ENCODE measurements at regions not wholly inside any gene's neighbourhood (a gene's known extent, or its start where the extent isn't known, plus 50 kb on each side); places are given as distances from the start of the nearest gene placed in this dataset.

- 86% methylated on average over 4 of the region's 25 CpGs for whole genome bisulfite sequencing (ENCODE audit: insufficient coverage)
- Histone ChIP-seq H3K27me3 (replicated peaks in 1 of 2; ENCODE audit: control insufficient read depth in 2 of 2, extremely low read depth in 1 of 2, insufficient read depth in 2 of 2, low read length in 1 of 2) (no peaks in the 10 kb centered on the region), H3K36me3 (ENCODE audit: control insufficient read depth in 2 of 2, extremely low read depth in 1 of 2, insufficient read depth in 1 of 2, low read length in 1 of 2) (no peaks in the 10 kb centered on the region), H3K27ac (ENCODE audit: low read length) (no peak overlapping the region), H3K9me3 (no peaks in the 10 kb centered on the region), H3K4me3 (ENCODE audit: control insufficient read depth in 1 of 2, extremely low read depth in 1 of 2, low read length in 1 of 2) (no peak overlapping the region), H3K4me1 (ENCODE audit: control insufficient read depth in 1 of 2, extremely low read depth in 1 of 2, insufficient read depth in 2 of 2, low read length in 2 of 2) (no peaks in the 10 kb centered on the region)
- Mint-ChIP-seq H3K4me1 (no peaks in the 10 kb centered on the region), H3K9me3 (peaks cover 4 to 7% (median 6%) of the 10 kb centered on the region in 3 donors), H3K27me3 (no peaks in the 10 kb centered on the region), H3K27ac (no peak overlapping the region), H3K36me3 (no peaks in the 10 kb centered on the region), H3K4me3 (no peak overlapping the region)
- ATAC-seq (replicated peaks in 1 of 4) (no peak), DNase-seq (no peak)
- POLR2A ChIA-PET: no interaction called here
- CTCF ChIA-PET: no interaction called here
Observed at GRCh38 chrX:97846718-97847237, 963.1 kb downstream of the RPA4 start.

- DNase-seq (no peak), ATAC-seq (replicated peaks in 1 of 4) (no peak)
- 92% methylated on average over 9 of the region's 25 CpGs for WGBS (ENCODE audit: insufficient coverage)
- no peaks in the 10 kb centered on the region for H3K36me3 Mint-ChIP-seq
- Histone ChIP-seq H3K9me3 (no peaks in the 10 kb centered on the region), H3K27me3 (replicated peaks in 1 of 2; ENCODE audit: control insufficient read depth in 2 of 2, extremely low read depth in 1 of 2, insufficient read depth in 2 of 2, low read length in 1 of 2) (no peaks in the 10 kb centered on the region), H3K36me3 (ENCODE audit: control insufficient read depth in 2 of 2, extremely low read depth in 1 of 2, insufficient read depth in 1 of 2, low read length in 1 of 2) (no peaks in the 10 kb centered on the region), H3K27ac (ENCODE audit: low read length) (no peak overlapping the region), H3K4me1 (ENCODE audit: control insufficient read depth in 1 of 2, extremely low read depth in 1 of 2, insufficient read depth in 2 of 2, low read length in 2 of 2) (no peaks in the 10 kb centered on the region), H3K4me3 (ENCODE audit: control insufficient read depth in 1 of 2, extremely low read depth in 1 of 2, low read length in 1 of 2) (no peak overlapping the region)
- ChIA-PET CTCF (no interaction called here), POLR2A (no interaction called here)
- H3K4me3 Mint-ChIP-seq: no peak overlapping the region
- H3K9me3 Mint-ChIP-seq: peaks cover 4 to 7% (median 6%) of the 10 kb centered on the region in 3 donors
- no peaks in the 10 kb centered on the region for H3K27me3 Mint-ChIP-seq
- H3K27ac Mint-ChIP-seq: no peak overlapping the region
- no peaks in the 10 kb centered on the region for H3K4me1 Mint-ChIP-seq
Observed at GRCh38 chrX:97847885-97848679, 964.4 kb downstream of the RPA4 start.

GRCh38 chrX:97849951-97850350 lies 966.2 kb downstream of the RPA4 start:
- no peaks in the 10 kb centered on the region for H3K36me3 Mint-ChIP-seq
- no peak overlapping the region for H3K4me3 Mint-ChIP-seq
- Histone ChIP-seq H3K27me3 (replicated peaks in 1 of 2; ENCODE audit: control insufficient read depth in 2 of 2, extremely low read depth in 1 of 2, insufficient read depth in 2 of 2, low read length in 1 of 2) (no peaks in the 10 kb centered on the region), H3K9me3 (no peaks in the 10 kb centered on the region), H3K27ac (ENCODE audit: low read length) (no peak overlapping the region), H3K4me3 (ENCODE audit: control insufficient read depth in 1 of 2, extremely low read depth in 1 of 2, low read length in 1 of 2) (no peak overlapping the region), H3K4me1 (ENCODE audit: control insufficient read depth in 1 of 2, extremely low read depth in 1 of 2, insufficient read depth in 2 of 2, low read length in 2 of 2) (no peaks in the 10 kb centered on the region), H3K36me3 (ENCODE audit: control insufficient read depth in 2 of 2, extremely low read depth in 1 of 2, insufficient read depth in 1 of 2, low read length in 1 of 2) (no peaks in the 10 kb centered on the region)
- H3K9me3 Mint-ChIP-seq: peaks cover 0 to 4% (median 0%) of the 10 kb centered on the region in 3 donors
- ATAC-seq (replicated peaks in 1 of 4) (no peak), DNase-seq (no peak)
- no peaks in the 10 kb centered on the region for H3K4me1 Mint-ChIP-seq
- ChIA-PET POLR2A (no interaction called here), CTCF (no interaction called here)
- H3K27ac Mint-ChIP-seq: no peak overlapping the region
- H3K27me3 Mint-ChIP-seq: no peaks in the 10 kb centered on the region

- Mint-ChIP-seq H3K4me1 (no peaks in the 10 kb centered on the region), H3K27ac (no peak overlapping the region), H3K36me3 (no peaks in the 10 kb centered on the region), H3K4me3 (no peak overlapping the region), H3K27me3 (no peaks in the 10 kb centered on the region), H3K9me3 (peaks cover 0 to 4% (median 0%) of the 10 kb centered on the region in 3 donors)
- ATAC-seq (replicated peaks in 1 of 4): no peak
- CTCF ChIA-PET: no interaction called here
- Histone ChIP-seq H3K4me3 (ENCODE audit: control insufficient read depth in 1 of 2, extremely low read depth in 1 of 2, low read length in 1 of 2) (no peak overlapping the region), H3K27me3 (replicated peaks in 1 of 2; ENCODE audit: control insufficient read depth in 2 of 2, extremely low read depth in 1 of 2, insufficient read depth in 2 of 2, low read length in 1 of 2) (no peaks in the 10 kb centered on the region), H3K36me3 (ENCODE audit: control insufficient read depth in 2 of 2, extremely low read depth in 1 of 2, insufficient read depth in 1 of 2, low read length in 1 of 2) (no peaks in the 10 kb centered on the region), H3K9me3 (no peaks in the 10 kb centered on the region), H3K27ac (ENCODE audit: low read length) (no peak overlapping the region), H3K4me1 (ENCODE audit: control insufficient read depth in 1 of 2, extremely low read depth in 1 of 2, insufficient read depth in 2 of 2, low read length in 2 of 2) (no peaks in the 10 kb centered on the region)
- POLR2A ChIA-PET: no interaction called here
- WGBS (ENCODE audit: insufficient coverage): no CpG with 5 or more reads among the region's 1 CpG
- no peak for DNase-seq
Observed at GRCh38 chrX:97850911-97851310, 967.2 kb downstream of the RPA4 start.

GRCh38 chrX:97854086-97854485 lies 970.4 kb downstream of the RPA4 start:
- no peak for DNase-seq

GRCh38 chrX:97858592-97858991 lies 974.9 kb downstream of the RPA4 start:
- ChIA-PET POLR2A (no interaction called here), CTCF (no interaction called here)
- no peak overlapping the region for H3K27ac ChIP-seq (ENCODE audit: low read length)
- Mint-ChIP-seq H3K27me3 (peaks cover 0 to 7% of the 10 kb centered on the region in 2 donors), H3K4me3 (no peak overlapping the region), H3K27ac (no peak overlapping the region), H3K36me3 (no peaks in the 10 kb centered on the region), H3K4me1 (no peaks in the 10 kb centered on the region), H3K9me3 (no peaks in the 10 kb centered on the region)
- H3K9me3 ChIP-seq: no peaks in the 10 kb centered on the region
- H3K36me3 ChIP-seq (ENCODE audit: control insufficient read depth in 2 of 2, extremely low read depth in 1 of 2, insufficient read depth in 1 of 2, low read length in 1 of 2): no peaks in the 10 kb centered on the region
- H3K4me1 ChIP-seq (ENCODE audit: control insufficient read depth in 1 of 2, extremely low read depth in 1 of 2, insufficient read depth in 2 of 2, low read length in 2 of 2): no peaks in the 10 kb centered on the region
- DNase-seq (no peak), ATAC-seq (replicated peaks in 1 of 4) (no peak)
- no peak overlapping the region for H3K4me3 ChIP-seq (ENCODE audit: control insufficient read depth in 1 of 2, extremely low read depth in 1 of 2, low read length in 1 of 2)
- WGBS (ENCODE audit: insufficient coverage): no CpG with 5 or more reads among the region's 1 CpG
- H3K27me3 ChIP-seq (replicated peaks in 1 of 2; ENCODE audit: control insufficient read depth in 2 of 2, extremely low read depth in 1 of 2, insufficient read depth in 2 of 2, low read length in 1 of 2): no peaks in the 10 kb centered on the region

More at GRCh38 chrX:97854086-97854485, 970.4 kb downstream of the RPA4 start:
- Mint-ChIP-seq H3K36me3 (no peaks in the 10 kb centered on the region), H3K4me3 (no peak overlapping the region), H3K27me3 (peaks cover 0 to 4% of the 10 kb centered on the region in 2 donors), H3K9me3 (peaks cover 0 to 3% (median 0%) of the 10 kb centered on the region in 3 donors), H3K27ac (no peak overlapping the region), H3K4me1 (no peaks in the 10 kb centered on the region)
- ATAC-seq (replicated peaks in 1 of 4): no peak
- H3K27me3 ChIP-seq (replicated peaks in 1 of 2; ENCODE audit: control insufficient read depth in 2 of 2, extremely low read depth in 1 of 2, insufficient read depth in 2 of 2, low read length in 1 of 2): no peaks in the 10 kb centered on the region
- 100% methylated on average over 2 of the region's 2 CpGs for WGBS (ENCODE audit: insufficient coverage)
- no peaks in the 10 kb centered on the region for H3K36me3 ChIP-seq (ENCODE audit: control insufficient read depth in 2 of 2, extremely low read depth in 1 of 2, insufficient read depth in 1 of 2, low read length in 1 of 2)
- no peak overlapping the region for H3K4me3 ChIP-seq (ENCODE audit: control insufficient read depth in 1 of 2, extremely low read depth in 1 of 2, low read length in 1 of 2)
- ChIA-PET POLR2A (no interaction called here), CTCF (interaction anchor here in 1 of 2 donors (0.6 kb wide), 1 partner anchor 34 kb away, joined by 3 read pairs; no protein-coding TSS in a partner anchor)
- no peak overlapping the region for H3K27ac ChIP-seq (ENCODE audit: low read length)
- no peaks in the 10 kb centered on the region for H3K4me1 ChIP-seq (ENCODE audit: control insufficient read depth in 1 of 2, extremely low read depth in 1 of 2, insufficient read depth in 2 of 2, low read length in 2 of 2)
- no peaks in the 10 kb centered on the region for H3K9me3 ChIP-seq

Measured in T-cell (primary cell).